GM18861 (cell line): ENCODE measurements at regions not wholly inside any gene's neighbourhood (a gene's known extent, or its start where the extent isn't known, plus 50 kb on each side); places are given as distances from the start of the nearest gene placed in this dataset.

ENCODE experiments used
- ATAC-seq: cut with Tn5 transposase; IDR thresholded peaks from one replicate; pipeline ENCODE4 v1.9.1; 2021; ENCODE audit not compliant: unreplicated experiment

- ATAC-seq, result no peak
Measured at GRCh38 chr17:34156741-34157589, 98.1 kb upstream of the CCL2 start.

DNA sequence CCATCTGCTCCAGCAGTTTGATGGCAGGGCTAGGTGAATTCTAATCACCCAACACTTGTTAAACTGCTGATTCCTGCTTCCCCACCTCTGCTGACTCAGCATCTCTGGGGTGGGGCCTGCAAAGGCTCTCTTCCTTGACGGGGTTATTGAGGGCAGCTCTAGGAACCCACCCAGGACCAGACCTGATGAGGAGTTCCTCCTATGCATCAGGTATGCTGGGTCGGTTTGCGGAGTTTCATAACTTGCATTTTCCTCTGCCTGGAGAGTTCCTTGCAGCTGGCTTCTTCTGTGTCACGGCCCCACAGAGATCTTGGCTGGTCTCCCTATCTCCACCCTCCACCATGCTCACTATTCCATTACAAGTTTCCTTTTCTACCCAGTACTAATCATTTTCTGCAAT is 93.4 kb upstream of the CCL2 start:
- ATAC-seq, result no peak

DNA sequence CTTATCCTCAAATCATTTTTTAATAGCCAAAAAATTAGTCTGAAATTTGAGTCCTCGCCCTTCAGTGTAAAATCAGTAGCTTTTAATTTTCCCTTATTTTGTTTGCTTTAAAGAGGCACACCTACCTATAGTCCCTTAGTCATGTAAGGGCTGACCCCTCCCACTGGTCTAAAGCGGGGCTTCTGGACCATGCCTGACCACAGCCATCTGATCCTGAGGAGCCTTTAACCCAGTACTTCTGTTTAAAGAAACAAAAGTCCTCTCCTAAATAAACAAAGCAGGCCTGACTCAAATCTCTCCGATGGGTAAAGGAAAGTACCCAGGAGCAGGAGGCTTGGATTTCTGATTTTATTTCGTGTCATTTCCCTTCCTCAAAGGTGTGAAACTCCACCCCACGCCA is 92.0 kb upstream of the CCL2 start:
- ATAC-seq, result no peak

DNA sequence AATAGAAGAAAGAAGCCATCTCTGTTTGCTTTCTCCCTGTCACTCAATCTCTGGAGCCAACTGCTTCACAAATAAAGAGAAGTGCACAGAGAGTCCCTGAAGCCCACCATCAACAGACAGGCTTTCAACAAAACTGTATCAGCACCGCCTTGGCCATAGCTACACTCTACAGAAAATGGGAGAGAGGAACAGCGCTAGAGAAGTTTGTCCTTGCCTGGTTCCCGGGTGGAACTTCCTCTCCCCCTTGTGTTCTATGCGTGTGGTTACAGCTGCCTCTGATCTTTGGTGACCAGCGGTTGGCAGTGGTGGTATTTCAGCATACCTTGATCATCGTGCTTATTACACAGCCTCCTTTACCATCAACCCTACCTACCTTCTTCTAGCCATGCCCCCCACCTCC is 91.4 kb upstream of the CCL2 start:
- ATAC-seq, result no peak

DNA sequence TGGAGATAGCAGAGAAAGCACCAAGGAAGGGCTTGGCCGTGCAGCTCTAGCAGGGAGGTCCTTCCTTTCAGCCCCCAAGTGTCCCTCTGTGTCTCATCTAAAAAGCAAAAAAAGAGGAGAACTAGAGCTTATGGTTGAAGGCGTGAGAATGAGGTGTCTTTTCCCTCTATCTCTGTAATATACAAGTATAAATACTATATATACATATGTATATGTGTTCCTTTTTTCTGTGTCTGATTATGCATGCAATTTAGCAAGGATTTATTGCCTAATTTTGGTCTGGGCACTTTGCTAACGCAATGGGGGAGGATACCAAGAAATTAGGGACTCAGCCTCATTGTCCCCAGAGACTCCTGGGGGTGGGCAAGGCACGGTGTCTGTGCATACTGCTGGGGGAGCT is 90.2 kb upstream of the CCL2 start:
- ATAC-seq, result no peak

DNA sequence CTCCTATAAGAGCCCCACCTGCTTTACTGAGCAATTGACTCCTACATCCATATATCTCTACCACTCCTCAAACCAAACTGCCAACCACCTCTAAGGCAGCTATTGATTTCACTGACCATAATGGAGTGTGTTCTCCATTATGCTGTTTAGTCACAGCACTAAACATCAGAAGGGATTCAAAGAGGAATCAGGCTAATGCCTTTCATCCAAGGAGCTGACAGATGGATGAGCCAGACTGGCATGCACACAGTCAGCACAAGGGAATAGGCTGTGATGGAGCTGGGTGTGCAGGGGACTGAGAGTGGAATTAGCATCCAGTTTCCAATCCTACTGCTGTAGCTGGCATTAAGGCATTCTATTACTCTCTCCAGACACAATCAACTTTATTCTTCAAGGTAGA is 88.7 kb upstream of the CCL2 start:
- ATAC-seq, result no peak

GRCh38 chr17:34167354-34167753 is 87.7 kb upstream of the CCL2 start:
- ATAC-seq, result no peak

GRCh38 chr17:34168989-34169388 is 86.1 kb upstream of the CCL2 start:
- no peak for ATAC-seq

- no peak for ATAC-seq
Measured at GRCh38 chr17:34169496-34169895, 85.6 kb upstream of the CCL2 start.

DNA sequence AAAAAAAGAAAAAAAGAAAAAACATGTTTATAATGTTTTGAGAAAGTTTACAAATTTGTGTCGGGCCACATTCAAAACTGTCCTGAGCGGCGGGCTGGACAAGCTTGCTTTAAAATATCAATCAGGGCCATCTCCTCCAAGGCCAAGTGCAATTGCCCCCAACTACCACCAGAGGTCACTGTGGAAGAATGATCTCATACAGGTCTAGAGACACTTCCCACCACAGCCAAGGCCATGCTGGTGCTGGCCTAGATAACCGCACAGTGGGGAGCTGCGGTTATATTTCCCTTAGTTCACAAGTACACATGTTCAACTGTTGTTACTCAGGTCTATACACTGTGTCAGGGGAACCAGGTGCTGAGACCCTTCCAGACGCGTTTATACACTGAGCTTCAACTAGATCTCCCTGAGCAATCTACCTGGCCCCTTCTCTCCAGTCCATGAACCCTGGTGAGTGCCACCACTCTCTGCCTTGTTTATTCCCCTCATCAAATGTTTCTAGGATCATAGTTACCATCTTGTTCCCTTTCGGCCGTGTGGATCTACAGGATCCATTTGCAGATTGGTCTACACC is 83.8 kb upstream of the CCL2 start:
- ATAC-seq, result no peak

DNA sequence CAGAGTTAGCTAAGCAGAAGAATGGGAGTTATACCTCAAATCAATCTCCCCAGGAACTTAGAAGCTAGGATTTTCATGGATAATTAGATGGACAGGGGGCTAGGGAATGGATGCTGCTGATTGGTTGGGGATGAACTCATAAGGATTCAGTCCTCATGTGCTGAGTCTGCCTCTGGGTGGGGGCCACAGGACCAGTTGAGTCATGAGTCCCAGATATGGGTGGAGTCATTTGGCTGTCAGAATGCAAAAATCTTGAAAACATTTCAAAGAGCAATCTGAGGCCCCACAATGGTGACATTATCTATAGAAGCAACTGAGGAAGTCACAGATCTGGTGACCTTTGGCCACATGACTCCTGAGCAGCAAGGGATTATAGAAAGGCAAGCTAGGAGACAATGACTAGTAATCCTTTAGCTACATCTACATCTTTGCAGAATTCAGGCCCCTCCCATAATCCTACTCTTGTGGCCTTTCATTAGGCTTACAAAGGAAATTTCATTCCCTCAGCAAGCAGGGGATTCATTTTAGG is 82.6 kb upstream of the CCL2 start:
- no peak for ATAC-seq

GRCh38 chr17:34173241-34173640 is 81.8 kb upstream of the CCL2 start:
- ATAC-seq, result no peak

- ATAC-seq, result no peak
Measured at GRCh38 chr17:34174496-34174895, 80.6 kb upstream of the CCL2 start.

- no peak for ATAC-seq
Measured at GRCh38 chr17:34176440-34176839, 78.6 kb upstream of the CCL2 start.

DNA sequence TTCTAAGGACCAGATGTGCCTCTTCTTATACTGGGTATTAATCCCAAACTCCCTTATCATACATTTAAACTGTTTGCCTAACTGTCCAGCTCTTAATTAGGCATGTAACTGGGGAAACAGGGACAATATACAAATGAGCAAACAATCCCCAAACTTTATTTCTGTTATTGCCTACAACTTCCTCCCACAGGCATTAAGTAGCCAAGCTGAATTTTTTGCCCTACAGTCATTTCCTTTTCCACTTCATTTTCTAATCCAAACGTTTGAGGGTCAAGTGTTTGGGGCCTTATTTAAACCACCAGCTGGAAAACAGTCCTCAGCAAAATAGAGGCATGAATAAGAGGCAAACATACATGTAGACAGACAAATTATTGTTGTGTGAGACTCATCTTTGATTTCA is 77.4 kb upstream of the CCL2 start:
- ATAC-seq, result no peak

GRCh38 chr17:34178092-34178491 is 77.0 kb upstream of the CCL2 start:
- ATAC-seq, result no peak

DNA sequence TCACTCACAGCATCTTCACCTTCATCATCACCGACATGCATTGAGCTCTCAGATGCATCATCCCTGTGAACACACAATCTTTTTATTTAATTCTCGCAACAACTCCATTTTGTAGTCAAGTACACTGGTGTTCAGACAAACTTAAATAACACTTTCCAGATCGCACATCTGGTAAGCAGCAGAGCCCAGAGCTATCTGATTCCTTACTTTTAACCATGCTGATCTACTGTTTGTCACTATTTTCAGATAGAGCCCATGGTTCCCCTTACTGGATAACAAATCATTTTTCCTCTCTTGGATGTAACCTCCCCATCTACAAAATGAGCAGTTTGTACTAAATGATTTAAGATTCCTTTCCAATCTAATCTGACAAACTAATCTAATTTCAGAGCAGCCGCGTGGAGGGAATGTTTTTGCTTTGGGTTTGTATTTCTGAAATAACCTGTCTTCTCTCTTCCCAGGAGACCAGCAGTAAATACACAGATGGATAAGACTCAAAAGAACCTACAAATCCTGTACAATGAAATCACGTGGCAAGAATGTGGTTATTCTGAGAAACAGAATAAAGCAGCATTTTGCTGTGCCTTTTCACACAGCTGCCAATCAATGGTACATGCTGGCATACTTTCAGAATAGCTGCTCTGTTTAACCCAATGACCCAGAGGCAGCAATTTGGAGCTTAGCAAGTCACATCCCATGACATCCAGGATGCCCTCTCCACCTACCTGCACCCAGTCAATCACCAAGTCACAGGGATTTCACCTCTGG is 72.9 kb upstream of the CCL2 start:
- ATAC-seq, result no peak

DNA sequence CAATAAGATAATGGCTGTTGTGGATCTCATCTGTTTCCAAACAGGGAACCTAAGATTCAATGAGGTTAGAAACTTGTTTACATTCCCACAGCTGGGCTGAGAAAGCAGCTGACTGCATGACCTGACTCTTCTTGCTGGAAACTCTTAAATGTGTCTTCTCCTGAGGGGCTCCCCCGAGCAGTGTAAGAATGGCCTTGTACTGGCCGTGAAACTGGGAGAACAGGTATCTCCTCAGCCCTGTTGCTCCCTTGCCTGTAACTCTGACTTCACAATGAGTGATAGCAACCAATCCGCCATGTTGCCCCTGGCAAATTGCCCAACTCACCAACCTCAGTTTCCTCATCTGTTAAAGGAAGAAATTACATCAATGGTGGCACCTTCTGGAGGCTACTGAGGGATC is 59.1 kb upstream of the CCL2 start:
- no peak for ATAC-seq

DNA sequence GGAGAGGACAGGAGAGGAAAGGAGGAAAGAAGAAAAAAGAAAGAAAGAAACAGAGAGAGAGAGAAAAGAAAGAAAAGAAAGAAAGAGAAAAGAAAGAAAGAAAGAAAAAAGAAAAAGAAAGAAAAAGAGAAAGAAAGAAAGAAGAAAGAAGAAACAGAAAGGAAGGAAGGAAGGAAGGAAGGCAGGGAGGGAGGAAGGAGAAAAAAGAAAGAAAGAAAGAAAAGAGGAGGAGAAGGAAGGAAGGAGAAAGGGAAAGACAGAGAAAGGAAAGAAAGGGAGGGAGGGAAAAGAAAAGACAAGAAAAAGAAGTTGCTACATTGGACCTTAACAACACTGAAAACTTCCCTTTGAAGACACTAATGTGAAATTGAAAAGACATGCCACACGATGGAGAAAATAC is 56.6 kb upstream of the CCL2 start:
- ATAC-seq, result no peak

DNA sequence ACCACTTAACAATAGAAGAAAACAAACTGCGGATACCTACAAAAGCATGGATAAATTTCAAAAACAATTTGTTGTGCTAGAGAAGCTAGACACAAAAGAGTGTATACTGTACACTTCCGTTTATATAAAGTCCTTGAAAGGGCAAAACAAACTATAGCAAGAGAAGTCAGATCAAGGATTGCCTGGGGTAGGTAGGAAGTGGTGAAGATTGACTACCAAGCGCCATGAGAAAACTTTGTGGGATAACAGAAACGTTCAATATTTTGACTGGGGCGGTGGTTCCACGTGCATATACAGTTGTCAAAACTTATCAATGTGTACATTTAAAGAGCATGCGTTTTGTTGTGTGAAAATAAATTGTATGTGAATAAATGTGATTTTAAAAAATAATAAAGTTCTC is 55.6 kb upstream of the CCL2 start:
- no peak for ATAC-seq

GRCh38 chr17:34199932-34200534 is 55.1 kb upstream of the CCL2 start:
- no peak for ATAC-seq
